Astrocyte (in vitro differentiated cells and primary cell): ENCODE measurements at regions not wholly inside any gene's neighbourhood (a gene's known extent, or its start where the extent isn't known, plus 50 kb on each side); places are given as distances from the start of the nearest gene placed in this dataset.

Experiments
- DNase-seq: peaks from one replicate; pipeline ENCODE4 v3.0.0-alpha.2; 2010; ENCODE audit warnings: low read depth
- FAIRE-seq: peaks from 2 replicates; lab custom pipeline; 2011; peaks lifted over from hg19 to GRCh38; lab: Jason Lieb, UNC
- H2AFZ ChIP-seq: 2 replicates; pipeline ENCODE4 v1.6.0; 2012; ENCODE audit warnings: low read depth, low read length, inconsistent platforms
- H3K27ac ChIP-seq: 2 replicates; pipeline ENCODE4 v1.5.1; 2011; ENCODE audit warnings: low read depth, low read length, inconsistent platforms
- H3K27me3 ChIP-seq: 2 replicates; pipeline ENCODE4 v1.6.0; 2011; ENCODE audit warnings: low read length, inconsistent platforms; ENCODE audit not compliant: insufficient read depth
- H3K36me3 ChIP-seq: 2 replicates; pipeline ENCODE4 v1.5.1; 2011; ENCODE audit warnings: low read length, inconsistent platforms; ENCODE audit not compliant: insufficient read depth
- H3K4me1 ChIP-seq: 2 replicates; pipeline ENCODE4 v1.5.1; 2011; ENCODE audit warnings: low read length, inconsistent platforms; ENCODE audit not compliant: insufficient read depth
- H3K4me2 ChIP-seq: 2 replicates; pipeline ENCODE4 v1.6.0; 2012; ENCODE audit warnings: low read length, inconsistent platforms
- H3K4me3 ChIP-seq: 2 replicates; pipeline ENCODE4 v1.5.1; 2011; ENCODE audit warnings: low read depth, mild to moderate bottlenecking, low read length, inconsistent platforms; ENCODE audit not compliant: insufficient read depth
- H3K79me2 ChIP-seq: 2 replicates; pipeline ENCODE4 v1.6.0; 2012; ENCODE audit warnings: mild to moderate bottlenecking, low read length, inconsistent platforms; ENCODE audit not compliant: insufficient read depth
- H3K9ac ChIP-seq: 2 replicates; pipeline ENCODE4 v1.6.0; 2012; ENCODE audit warnings: mild to moderate bottlenecking, low read length, inconsistent platforms
- H3K9me3 ChIP-seq: 2 replicates; pipeline ENCODE4 v1.5.1; 2012; ENCODE audit warnings: low read depth, mild to moderate bottlenecking, low read length, inconsistent platforms; ENCODE audit not compliant: insufficient read depth
- H4K20me1 ChIP-seq: 2 replicates; pipeline ENCODE4 v1.6.0; 2012; ENCODE audit warnings: low read length, inconsistent platforms; ENCODE audit not compliant: insufficient read depth
- H3K27ac Mint-ChIP-seq: one replicate; pipeline ENCODE4 v1.8.0; 2021; ENCODE audit warnings: mild to moderate bottlenecking, mixed read lengths; ENCODE audit not compliant: unreplicated experiment
- H3K27me3 Mint-ChIP-seq: one replicate; pipeline ENCODE4 v1.8.0; 2021; ENCODE audit warnings: low read depth, mixed read lengths; ENCODE audit not compliant: unreplicated experiment
- H3K36me3 Mint-ChIP-seq: one replicate; pipeline ENCODE4 v1.8.0; 2021; ENCODE audit warnings: low read depth, mixed read lengths; ENCODE audit not compliant: unreplicated experiment
- H3K4me1 Mint-ChIP-seq: one replicate; pipeline ENCODE4 v1.8.0; 2021; ENCODE audit warnings: low read depth, mixed read lengths; ENCODE audit not compliant: unreplicated experiment
- H3K4me3 Mint-ChIP-seq: one replicate; pipeline ENCODE4 v1.8.0; 2021; ENCODE audit warnings: mild to moderate bottlenecking, moderate library complexity, mixed read lengths; ENCODE audit not compliant: unreplicated experiment
- H3K9me3 Mint-ChIP-seq: one replicate; pipeline ENCODE4 v1.8.0; 2021; ENCODE audit warnings: mild to moderate bottlenecking, mixed read lengths; ENCODE audit not compliant: unreplicated experiment
- EZH2 ChIP-seq: IDR thresholded peaks from 2 replicates; pipeline ENCODE4 v1.6.1; 2012; ENCODE audit warnings: mild to moderate bottlenecking, low read length, inconsistent platforms; ENCODE audit not compliant: insufficient read depth
- TF ChIP-seq, protein P1 (sequence below): IDR thresholded peaks from 2 replicates; pipeline ENCODE4 v1.5.1; 2011; ENCODE audit warnings: low read depth, mild to moderate bottlenecking, inconsistent platforms, low read length, moderate library complexity; ENCODE audit not compliant: insufficient read depth

DNA sequence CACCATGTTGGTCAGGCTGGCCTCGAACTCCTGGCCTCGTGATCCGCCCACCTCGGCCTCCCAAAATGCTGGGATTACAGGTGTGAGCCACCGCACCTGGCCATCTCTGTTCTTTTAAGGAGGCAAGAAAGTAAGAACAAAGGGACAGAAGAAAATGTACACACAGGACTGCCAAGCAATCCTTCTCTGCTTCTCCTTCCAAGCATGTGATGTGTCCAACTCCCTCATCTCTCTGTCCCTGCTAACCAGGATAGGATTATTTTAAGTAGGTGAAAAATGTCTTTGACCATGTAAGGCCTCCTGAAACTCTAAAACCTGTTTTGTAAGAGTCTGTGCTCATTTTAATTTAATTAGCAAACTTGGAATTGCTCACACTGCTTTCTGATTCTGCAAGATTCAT is 89.3 kb upstream of the ATL2 start:
- no peak overlapping the region for H3K9ac ChIP-seq
- no peak for TF ChIP-seq EZH2
- TF ChIP-seq, protein P1, sequence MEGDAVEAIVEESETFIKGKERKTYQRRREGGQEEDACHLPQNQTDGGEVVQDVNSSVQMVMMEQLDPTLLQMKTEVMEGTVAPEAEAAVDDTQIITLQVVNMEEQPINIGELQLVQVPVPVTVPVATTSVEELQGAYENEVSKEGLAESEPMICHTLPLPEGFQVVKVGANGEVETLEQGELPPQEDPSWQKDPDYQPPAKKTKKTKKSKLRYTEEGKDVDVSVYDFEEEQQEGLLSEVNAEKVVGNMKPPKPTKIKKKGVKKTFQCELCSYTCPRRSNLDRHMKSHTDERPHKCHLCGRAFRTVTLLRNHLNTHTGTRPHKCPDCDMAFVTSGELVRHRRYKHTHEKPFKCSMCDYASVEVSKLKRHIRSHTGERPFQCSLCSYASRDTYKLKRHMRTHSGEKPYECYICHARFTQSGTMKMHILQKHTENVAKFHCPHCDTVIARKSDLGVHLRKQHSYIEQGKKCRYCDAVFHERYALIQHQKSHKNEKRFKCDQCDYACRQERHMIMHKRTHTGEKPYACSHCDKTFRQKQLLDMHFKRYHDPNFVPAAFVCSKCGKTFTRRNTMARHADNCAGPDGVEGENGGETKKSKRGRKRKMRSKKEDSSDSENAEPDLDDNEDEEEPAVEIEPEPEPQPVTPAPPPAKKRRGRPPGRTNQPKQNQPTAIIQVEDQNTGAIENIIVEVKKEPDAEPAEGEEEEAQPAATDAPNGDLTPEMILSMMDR, result no peak
- FAIRE-seq, result no peak
- H3K4me2 ChIP-seq, result no peak overlapping the region
- DNase-seq, result no peak
- H3K36me3 ChIP-seq, result no peaks in the 10 kb centered on the region
- Mint-ChIP-seq H3K9me3 (no peaks in the 10 kb centered on the region), H3K4me1 (peaks cover 7% of the 10 kb centered on the region), H3K36me3 (no peaks in the 10 kb centered on the region), H3K27me3 (peaks cover 42% of the 10 kb centered on the region), H3K4me3 (no peak overlapping the region), H3K27ac (no peak overlapping the region)
- no peak overlapping the region for H2AFZ ChIP-seq
- H3K27ac ChIP-seq, result no peak overlapping the region
- no peak overlapping the region for H3K4me3 ChIP-seq
- peaks cover 4% of the 10 kb centered on the region for H3K4me1 ChIP-seq
- H4K20me1 ChIP-seq, result no peaks in the 10 kb centered on the region
- H3K79me2 ChIP-seq, result no peaks in the 10 kb centered on the region
- H3K9me3 ChIP-seq, result no peaks in the 10 kb centered on the region
- H3K27me3 ChIP-seq, result peaks cover 57% of the 10 kb centered on the region

DNA sequence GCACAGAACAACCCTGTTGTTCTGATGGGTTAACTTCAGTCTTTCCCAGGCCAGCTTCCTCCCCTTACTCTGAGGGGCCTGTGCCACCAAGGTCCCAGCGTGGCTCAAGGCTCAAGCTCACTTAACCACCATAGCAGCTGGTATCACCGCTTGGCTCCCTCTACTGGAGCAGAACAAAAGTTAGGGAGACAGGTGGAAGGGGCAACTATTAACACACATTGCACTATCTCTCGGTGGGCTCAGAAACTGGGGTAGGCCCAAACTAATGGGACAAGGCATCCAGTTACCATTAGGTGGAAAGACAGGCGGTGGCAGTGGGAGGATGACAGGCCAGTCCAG is 88.7 kb upstream of the ATL2 start:
- no peak for TF ChIP-seq EZH2
- TF ChIP-seq, protein P1, result peak; percentile 16
- DNase-seq (no peak), FAIRE-seq (no peak)
- no peak overlapping the region for H3K4me3 Mint-ChIP-seq
- H3K27me3 Mint-ChIP-seq, result peaks cover 39% of the 10 kb centered on the region
- H3K27me3 ChIP-seq, result peaks cover 56% of the 10 kb centered on the region
- no peaks in the 10 kb centered on the region for H3K9me3 Mint-ChIP-seq
- peaks cover 7% of the 10 kb centered on the region for H3K4me1 Mint-ChIP-seq
- peaks cover 4% of the 10 kb centered on the region for H3K4me1 ChIP-seq
- H3K79me2 ChIP-seq, result no peaks in the 10 kb centered on the region
- no peak overlapping the region for H3K27ac Mint-ChIP-seq
- no peaks in the 10 kb centered on the region for H3K9me3 ChIP-seq
- H3K36me3 Mint-ChIP-seq, result no peaks in the 10 kb centered on the region
- no peak overlapping the region for H3K4me3 ChIP-seq
- H3K27ac ChIP-seq, result no peak overlapping the region
- H3K9ac ChIP-seq, result no peak overlapping the region
- H4K20me1 ChIP-seq, result no peaks in the 10 kb centered on the region
- no peaks in the 10 kb centered on the region for H3K36me3 ChIP-seq
- no peak overlapping the region for H2AFZ ChIP-seq
- no peak overlapping the region for H3K4me2 ChIP-seq

DNA sequence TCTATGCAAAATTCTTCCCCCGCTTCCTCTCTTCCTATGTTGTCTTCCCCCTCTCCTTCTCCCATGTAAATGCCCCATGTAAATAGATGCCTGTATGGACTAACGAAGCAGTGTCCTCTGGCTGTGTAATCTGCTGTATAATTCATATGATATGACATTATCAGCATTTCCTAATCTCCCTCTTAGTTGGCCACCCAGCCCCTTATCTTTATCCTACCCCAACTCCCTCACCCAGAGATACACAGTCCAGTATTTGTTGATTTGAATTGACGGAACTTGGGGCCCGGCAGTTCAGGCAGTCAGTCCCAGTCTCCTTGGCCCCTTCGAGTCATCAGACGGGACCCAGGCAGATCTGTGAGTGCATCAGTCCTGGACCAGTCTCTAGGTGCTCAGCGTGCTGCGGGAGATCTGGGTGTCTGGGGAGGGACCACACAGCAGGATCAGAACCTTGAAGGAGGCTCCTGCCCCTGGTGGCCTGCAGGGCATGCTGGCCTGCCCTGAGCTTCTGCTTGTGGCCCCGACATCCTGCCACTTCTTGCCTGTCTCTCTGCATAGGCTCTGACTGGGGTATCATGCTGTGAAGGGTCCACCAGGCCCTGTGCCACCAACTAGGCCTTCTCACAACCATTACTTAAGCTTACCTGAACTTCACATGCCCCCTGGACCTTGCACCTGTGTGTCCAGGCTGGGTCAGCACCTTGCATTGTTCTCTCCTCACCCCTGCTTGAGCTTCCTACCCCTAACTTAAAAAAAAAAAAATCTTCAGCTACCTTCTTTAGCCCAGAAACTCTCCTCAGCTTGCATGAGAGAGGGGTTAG is 88.1 kb upstream of the ATL2 start:
- H3K9me3 ChIP-seq, result no peaks in the 10 kb centered on the region
- no peaks in the 10 kb centered on the region for H3K9me3 Mint-ChIP-seq
- H3K4me1 ChIP-seq, result peaks cover 4% of the 10 kb centered on the region
- no peak overlapping the region for H3K4me3 ChIP-seq
- no peaks in the 10 kb centered on the region for H3K36me3 ChIP-seq
- H3K27ac Mint-ChIP-seq, result no peak overlapping the region
- FAIRE-seq (no peak), DNase-seq (no peak)
- no peak overlapping the region for H3K4me3 Mint-ChIP-seq
- H3K36me3 Mint-ChIP-seq, result no peaks in the 10 kb centered on the region
- H3K4me1 Mint-ChIP-seq, result peaks cover 7% of the 10 kb centered on the region
- no peaks in the 10 kb centered on the region for H3K79me2 ChIP-seq
- H3K4me2 ChIP-seq, result no peak overlapping the region
- no peaks in the 10 kb centered on the region for H4K20me1 ChIP-seq
- peaks cover 34% of the 10 kb centered on the region for H3K27me3 Mint-ChIP-seq
- H2AFZ ChIP-seq, result no peak overlapping the region
- TF ChIP-seq EZH2, result no peak
- TF ChIP-seq, protein P1, result no peak
- H3K9ac ChIP-seq, result no peak overlapping the region
- H3K27ac ChIP-seq, result no peak overlapping the region
- H3K27me3 ChIP-seq, result peaks cover 56% of the 10 kb centered on the region
